H9 (cell line): ENCODE measurements at regions not wholly inside any gene's neighbourhood (a gene's known extent, or its start where the extent isn't known, plus 50 kb on each side); places are given as distances from the start of the nearest gene placed in this dataset.

Experiments used
- DNase-seq: peaks from one replicate; pipeline ENCODE4 v3.0.0-alpha.2; 2017
- H2AFZ ChIP-seq: one replicate; pipeline ENCODE4 v1.6.1; 2013; ENCODE audit warnings: mild to moderate bottlenecking, low read length, control low read depth, moderate library complexity
- H2AK5ac ChIP-seq: 2 replicates; pipeline ENCODE4 v1.6.1; 2013; ENCODE audit warnings: low read length, control low read depth, mixed read lengths; ENCODE audit not compliant: insufficient read length
- H2BK120ac ChIP-seq: one replicate; pipeline ENCODE4 v1.6.1; 2013; ENCODE audit warnings: low read depth, mild to moderate bottlenecking, low read length, control low read depth, inconsistent platforms; ENCODE audit not compliant: poor library complexity, severe bottlenecking
- H2BK12ac ChIP-seq: 2 replicates; pipeline ENCODE4 v1.6.1; 2013; ENCODE audit warnings: low read length, control low read depth, mixed read lengths, low read depth; ENCODE audit not compliant: insufficient read length
- H2BK15ac ChIP-seq: 2 replicates; pipeline ENCODE4 v1.6.1; 2013; ENCODE audit warnings: low read depth, low read length, control low read depth
- H2BK20ac ChIP-seq: one replicate; pipeline ENCODE4 v1.6.1; 2013; ENCODE audit warnings: low read depth, mild to moderate bottlenecking, low read length, control low read depth, inconsistent platforms; ENCODE audit not compliant: poor library complexity, severe bottlenecking
- H2BK5ac ChIP-seq: 2 replicates; pipeline ENCODE4 v1.6.1; 2013; ENCODE audit warnings: low read length, control low read depth, mixed read lengths; ENCODE audit not compliant: insufficient read length
- H3K14ac ChIP-seq: 2 replicates; pipeline ENCODE4 v1.6.1; 2013; ENCODE audit warnings: low read length, control low read depth; ENCODE audit not compliant: insufficient read depth
- H3K18ac ChIP-seq: 2 replicates; pipeline ENCODE4 v1.6.1; 2013; ENCODE audit warnings: low read depth, mild to moderate bottlenecking, mixed read lengths, low read length, control low read depth; ENCODE audit not compliant: insufficient read length
- H3K23ac ChIP-seq: 2 replicates; pipeline ENCODE4 v1.6.1; 2013; ENCODE audit warnings: low read length, control low read depth, mixed read lengths, low read depth; ENCODE audit not compliant: insufficient read length
- H3K23me2 ChIP-seq: 2 replicates; pipeline ENCODE4 v1.6.1; 2013; ENCODE audit warnings: low read depth, mild to moderate bottlenecking, mixed read lengths, low read length, control low read depth; ENCODE audit not compliant: insufficient read length, poor library complexity, severe bottlenecking
- H3K27ac ChIP-seq: 2 replicates; pipeline ENCODE4 v1.5.1; 2013; ENCODE audit warnings: low read length, control low read depth, mixed read lengths, low read depth; ENCODE audit not compliant: insufficient read length
- H3K27me3 ChIP-seq: 2 replicates; pipeline ENCODE4 v1.6.1; 2013; ENCODE audit warnings: low read length, control low read depth, inconsistent platforms; ENCODE audit not compliant: insufficient read depth
- H3K4ac ChIP-seq: 2 replicates; pipeline ENCODE4 v1.6.1; 2013; ENCODE audit warnings: low read depth, mild to moderate bottlenecking, control low read depth, inconsistent platforms, low read length, moderate library complexity
- H3K4me1 ChIP-seq: 2 replicates; pipeline ENCODE4 v1.6.1; 2013; ENCODE audit warnings: low read length, control low read depth, inconsistent platforms; ENCODE audit not compliant: insufficient read depth
- H3K4me2 ChIP-seq: 2 replicates; pipeline ENCODE4 v1.6.1; 2013; ENCODE audit warnings: low read length, control low read depth, mixed read lengths; ENCODE audit not compliant: insufficient read length, insufficient read depth
- H3K56ac ChIP-seq: 2 replicates; pipeline ENCODE4 v1.6.1; 2013; ENCODE audit warnings: low read depth, mild to moderate bottlenecking, mixed read lengths, low read length, control low read depth; ENCODE audit not compliant: insufficient read length
- H3K79me1 ChIP-seq: 2 replicates; pipeline ENCODE4 v1.6.1; 2013; ENCODE audit warnings: low read depth, mild to moderate bottlenecking, moderate library complexity, low read length, control low read depth, inconsistent platforms; ENCODE audit not compliant: insufficient read depth, poor library complexity, severe bottlenecking
- H3K79me2 ChIP-seq: 2 replicates; pipeline ENCODE4 v1.6.1; 2013; ENCODE audit warnings: low read length, control low read depth, inconsistent platforms; ENCODE audit not compliant: insufficient read depth
- H3K9ac ChIP-seq: 2 replicates; pipeline ENCODE4 v1.6.1; 2013; ENCODE audit warnings: low read length, control low read depth, mixed read lengths; ENCODE audit not compliant: insufficient read length; ENCODE audit errors: extremely low read depth
- H3K9me3 ChIP-seq: one replicate; pipeline ENCODE4 v1.6.1; 2013; ENCODE audit warnings: low read depth, low read length, inconsistent platforms; ENCODE audit not compliant: control insufficient read depth
- H3T11ph ChIP-seq: one replicate; pipeline ENCODE4 v1.6.1; 2013; ENCODE audit warnings: mild to moderate bottlenecking, low read length, control low read depth, inconsistent platforms
- H4K20me1 ChIP-seq: one replicate; pipeline ENCODE4 v1.6.1; 2013; ENCODE audit not compliant: control insufficient read depth, insufficient read length, insufficient read depth
- H4K5ac ChIP-seq: 2 replicates; pipeline ENCODE4 v1.6.1; 2013; ENCODE audit warnings: low read depth, mild to moderate bottlenecking, mixed read lengths, low read length, control low read depth; ENCODE audit not compliant: insufficient read length
- H4K8ac ChIP-seq: replicated peaks from 2 replicates; pipeline ENCODE4 v1.6.1; 2013; ENCODE audit warnings: low read length, control low read depth, mixed read lengths, low read depth; ENCODE audit not compliant: insufficient read length
- H4K91ac ChIP-seq: 2 replicates; pipeline ENCODE4 v1.6.1; 2013; ENCODE audit warnings: low read depth, mild to moderate bottlenecking, moderate library complexity, mixed read lengths, low read length, control low read depth; ENCODE audit not compliant: insufficient read length
- H3K27ac Mint-ChIP-seq, 3 experiments: 2 replicates in 2 of 3; 3 replicates in 1 of 3; pipeline ENCODE4 v1.8.0; 2020 to 2021; ENCODE audit warnings: mixed read lengths in 3 of 3, mild to moderate bottlenecking in 1 of 3, moderate library complexity in 1 of 3
- H3K27me3 Mint-ChIP-seq: 2 replicates; pipeline ENCODE4 v1.8.0; 2021; ENCODE audit warnings: low read depth, mild to moderate bottlenecking, moderate library complexity, mixed read lengths
- H3K36me3 Mint-ChIP-seq, 3 experiments: 2 replicates in 2 of 3; 3 replicates in 1 of 3; pipeline ENCODE4 v1.8.0; 2020 to 2021; ENCODE audit warnings: low read depth in 3 of 3, mixed read lengths in 3 of 3; ENCODE audit not compliant: insufficient read depth in 1 of 3
- H3K4me1 Mint-ChIP-seq, 2 experiments: 2 replicates each; pipeline ENCODE4 v1.8.0; 2020; ENCODE audit warnings: mixed read lengths in 2 of 2
- H3K4me3 Mint-ChIP-seq, 2 experiments: 2 replicates in 1 of 2; 3 replicates in 1 of 2; pipeline ENCODE4 v1.8.0; 2020 to 2021; ENCODE audit warnings: mild to moderate bottlenecking in 2 of 2, mixed read lengths in 2 of 2, moderate library complexity in 1 of 2
- H3K9me3 Mint-ChIP-seq, 2 experiments: 2 replicates in 1 of 2; 3 replicates in 1 of 2; pipeline ENCODE4 v1.8.0; 2020; ENCODE audit warnings: mild to moderate bottlenecking in 2 of 2, mixed read lengths in 2 of 2, moderate library complexity in 1 of 2
- WGBS: extraction: QIAGEN DNeasy Blood & Tissue Kit; methylation state at CpG from one replicate; pipeline ENCODE4 v1.1.7; 2013; ENCODE audit warnings: missing lambda C conversion rate, low lambda C conversion rate, mixed read lengths; ENCODE audit not compliant: insufficient read length; ENCODE audit errors: extremely low coverage; 5-methylcytosine and 5-hydroxymethylcytosine counted together
- TF ChIP-seq, protein P1 (sequence below): fragments of 200-600 bp; sonication (generic); conservative IDR thresholded peaks from 3 replicates; pipeline ENCODE4 v1.8.0; 2021; ENCODE audit warnings: antibody characterized with exemption, mild to moderate bottlenecking

DNA sequence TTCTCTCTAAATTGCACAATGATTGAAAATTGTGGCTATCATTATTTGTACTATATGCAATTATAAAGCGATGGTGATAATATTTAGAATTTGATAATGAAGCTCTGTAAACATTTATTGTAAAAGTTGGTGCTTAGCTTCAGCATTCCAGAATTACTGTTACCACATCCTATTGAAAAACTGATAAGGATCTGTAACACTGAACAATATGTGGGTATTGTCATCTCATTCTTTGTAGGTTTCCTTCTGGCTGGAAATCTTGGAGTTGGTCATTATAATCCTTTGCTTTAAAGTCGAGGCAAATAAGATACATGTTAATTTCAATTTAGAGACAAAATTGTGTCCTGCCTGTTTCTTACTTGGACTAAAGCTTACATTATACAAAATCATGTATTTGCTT lies 323.4 kb upstream of the GOLIM4 start:
- H3K23ac ChIP-seq: no peak overlapping the region
- H3K4me1 ChIP-seq: peaks cover 3% of the 10 kb centered on the region; the same call in 1 of the 2 replicates
- H2BK20ac ChIP-seq: no peak overlapping the region
- no peaks in the 10 kb centered on the region for H3K36me3 Mint-ChIP-seq
- no peaks in the 10 kb centered on the region for H3K79me1 ChIP-seq
- peaks cover 22% of the 10 kb centered on the region in 2 experiments for H3K4me1 Mint-ChIP-seq
- TF ChIP-seq, protein P1, sequence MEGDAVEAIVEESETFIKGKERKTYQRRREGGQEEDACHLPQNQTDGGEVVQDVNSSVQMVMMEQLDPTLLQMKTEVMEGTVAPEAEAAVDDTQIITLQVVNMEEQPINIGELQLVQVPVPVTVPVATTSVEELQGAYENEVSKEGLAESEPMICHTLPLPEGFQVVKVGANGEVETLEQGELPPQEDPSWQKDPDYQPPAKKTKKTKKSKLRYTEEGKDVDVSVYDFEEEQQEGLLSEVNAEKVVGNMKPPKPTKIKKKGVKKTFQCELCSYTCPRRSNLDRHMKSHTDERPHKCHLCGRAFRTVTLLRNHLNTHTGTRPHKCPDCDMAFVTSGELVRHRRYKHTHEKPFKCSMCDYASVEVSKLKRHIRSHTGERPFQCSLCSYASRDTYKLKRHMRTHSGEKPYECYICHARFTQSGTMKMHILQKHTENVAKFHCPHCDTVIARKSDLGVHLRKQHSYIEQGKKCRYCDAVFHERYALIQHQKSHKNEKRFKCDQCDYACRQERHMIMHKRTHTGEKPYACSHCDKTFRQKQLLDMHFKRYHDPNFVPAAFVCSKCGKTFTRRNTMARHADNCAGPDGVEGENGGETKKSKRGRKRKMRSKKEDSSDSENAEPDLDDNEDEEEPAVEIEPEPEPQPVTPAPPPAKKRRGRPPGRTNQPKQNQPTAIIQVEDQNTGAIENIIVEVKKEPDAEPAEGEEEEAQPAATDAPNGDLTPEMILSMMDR: no peak
- H2BK120ac ChIP-seq: no peak overlapping the region
- no peak overlapping the region for H2AK5ac ChIP-seq
- no peaks in the 10 kb centered on the region for H3K27me3 Mint-ChIP-seq
- H3K4ac ChIP-seq: no peak overlapping the region
- H3K56ac ChIP-seq: no peak overlapping the region
- H3K18ac ChIP-seq: no peak overlapping the region
- WGBS: 100% methylated on average over 1 of the region's 2 CpGs
- H4K5ac ChIP-seq: no peak overlapping the region
- H3K9ac ChIP-seq: no peak overlapping the region
- no peaks in the 10 kb centered on the region for H4K20me1 ChIP-seq
- H3K9me3 ChIP-seq: no peaks in the 10 kb centered on the region
- H3K14ac ChIP-seq: no peak overlapping the region
- no peaks in the 10 kb centered on the region for H3K23me2 ChIP-seq
- no peak overlapping the region for H3K4me3 Mint-ChIP-seq
- no peak overlapping the region for H3K27ac Mint-ChIP-seq
- H4K8ac ChIP-seq: no peak overlapping the region
- H3K79me2 ChIP-seq: no peaks in the 10 kb centered on the region
- H2BK5ac ChIP-seq: no peak overlapping the region
- H3T11ph ChIP-seq: no peak overlapping the region
- H2AFZ ChIP-seq: no peak overlapping the region
- no peaks in the 10 kb centered on the region for H3K9me3 Mint-ChIP-seq
- DNase-seq: no peak
- H3K4me2 ChIP-seq: no peak overlapping the region
- H3K27ac ChIP-seq: no peak overlapping the region
- no peaks in the 10 kb centered on the region for H3K27me3 ChIP-seq
- no peak overlapping the region for H2BK12ac ChIP-seq
- H4K91ac ChIP-seq: no peak overlapping the region
- no peak overlapping the region for H2BK15ac ChIP-seq
